ENCODE measurements at regions not wholly inside any gene's neighbourhood (a gene's known extent, or its start where the extent isn't known, plus 50 kb on each side); places are given as distances from the start of the nearest gene placed in this dataset.

GRCh38 chr1:55937840-55938375 lies 641.5 kb downstream of the PLPP3 start:
- CTCF ChIA-PET = interaction anchor here (1.5 kb wide), 2 partner anchors 12 to 71 kb away, joined by 3 to 4 read pairs; no protein-coding TSS in a partner anchor
- no peak for FAIRE-seq

GRCh38 chr1:55935236-55935635 lies 644.1 kb downstream of the PLPP3 start:
- Histone ChIP-seq H3K9me3 (no peaks in the 10 kb centered on the region), H3K4me2 (no peak overlapping the region), H3K4me3 (no peak overlapping the region), H3K4me1 (no peaks in the 10 kb centered on the region), H3K27ac (no peak overlapping the region)
- ChIA-PET CTCF (no interaction called here), POLR2A (no interaction called here)
- WGBS (ENCODE audit: missing lambda C conversion rate) = 20% methylated on average over 2 of the region's 5 CpGs
- no peak for FAIRE-seq
- ATAC-seq = no peak
- DNase-seq (ENCODE audit: low read depth in 1 of 2, low spot score in 1 of 2) = no peak
- TF ChIP-seq POLR2AphosphoS2 (conservative IDR thresholded peaks at IDR 0.05; ENCODE audit: low read length) (no peak), CHD4 (IDR thresholded peaks at IDR 0.05; ENCODE audit: borderline replicate concordance) (no peak), CHD2 (IDR thresholded peaks at IDR 0.05; ENCODE audit: low read length, partially characterized antibody) (no peak), MYC (IDR thresholded peaks at IDR 0.05; ENCODE audit: borderline replicate concordance, low read length) (no peak), PHF8 (IDR thresholded peaks at IDR 0.05; ENCODE audit: borderline replicate concordance, low read depth) (no peak), NPAS2 (CRISPR knock-in tag; IDR thresholded peaks at IDR 0.05; ENCODE audit: borderline replicate concordance) (no peak), NR3C1 (IDR thresholded peaks at IDR 0.05) (no peak), RARB (CRISPR knock-in tag; IDR thresholded peaks at IDR 0.05) (no peak), ZFP36 (IDR thresholded peaks at IDR 0.05; ENCODE audit: borderline replicate concordance, partially characterized antibody) (no peak), TP53 (CRISPR knock-in tag; IDR thresholded peaks at IDR 0.05) (no peak), KDM1A (IDR thresholded peaks at IDR 0.05; ENCODE audit: low read depth) (no peak), HEYL (CRISPR knock-in tag; IDR thresholded peaks at IDR 0.05) (no peak), CTCF (IDR thresholded peaks at IDR 0.05) (no peak), HDAC2 (IDR thresholded peaks at IDR 0.05) (no peak), RNF2 (IDR thresholded peaks at IDR 0.05; ENCODE audit: borderline replicate concordance, low read depth) (no peak), USF2 (IDR thresholded peaks at IDR 0.05) (no peak), RFX5 (IDR thresholded peaks at IDR 0.05) (no peak), TFCP2L1 (CRISPR knock-in tag; IDR thresholded peaks at IDR 0.05) (no peak)
- TF ChIP-seq, protein P1, sequence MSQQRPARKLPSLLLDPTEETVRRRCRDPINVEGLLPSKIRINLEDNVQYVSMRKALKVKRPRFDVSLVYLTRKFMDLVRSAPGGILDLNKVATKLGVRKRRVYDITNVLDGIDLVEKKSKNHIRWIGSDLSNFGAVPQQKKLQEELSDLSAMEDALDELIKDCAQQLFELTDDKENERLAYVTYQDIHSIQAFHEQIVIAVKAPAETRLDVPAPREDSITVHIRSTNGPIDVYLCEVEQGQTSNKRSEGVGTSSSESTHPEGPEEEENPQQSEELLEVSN (IDR thresholded peaks at IDR 0.05; ENCODE audit: borderline replicate concordance, low read depth) = no peak
- TF ChIP-seq, protein P2, sequence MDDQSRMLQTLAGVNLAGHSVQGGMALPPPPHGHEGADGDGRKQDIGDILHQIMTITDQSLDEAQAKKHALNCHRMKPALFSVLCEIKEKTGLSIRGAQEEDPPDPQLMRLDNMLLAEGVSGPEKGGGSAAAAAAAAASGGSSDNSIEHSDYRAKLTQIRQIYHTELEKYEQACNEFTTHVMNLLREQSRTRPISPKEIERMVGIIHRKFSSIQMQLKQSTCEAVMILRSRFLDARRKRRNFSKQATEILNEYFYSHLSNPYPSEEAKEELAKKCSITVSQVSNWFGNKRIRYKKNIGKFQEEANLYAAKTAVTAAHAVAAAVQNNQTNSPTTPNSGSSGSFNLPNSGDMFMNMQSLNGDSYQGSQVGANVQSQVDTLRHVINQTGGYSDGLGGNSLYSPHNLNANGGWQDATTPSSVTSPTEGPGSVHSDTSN (IDR thresholded peaks at IDR 0.05) = no peak

More at GRCh38 chr1:55937840-55938375, 641.5 kb downstream of the PLPP3 start:
- TF ChIP-seq HDAC2 (IDR thresholded peaks at IDR 0.05) (no peak), ZSCAN20 (CRISPR knock-in tag; IDR thresholded peaks at IDR 0.05) (no peak), TFCP2L1 (CRISPR knock-in tag; IDR thresholded peaks at IDR 0.05) (no peak)
- Histone ChIP-seq H3K4me1 (no peaks in the 10 kb centered on the region), H3K4me3 (no peak overlapping the region), H3K27ac (no peak overlapping the region), H3K9me3 (no peaks in the 10 kb centered on the region), H3K4me2 (no peak overlapping the region)
- POLR2A ChIA-PET = no interaction called here
- WGBS (ENCODE audit: missing lambda C conversion rate) = 71% methylated on average over 2 of the region's 3 CpGs
- no peak for ATAC-seq
- no peak for DNase-seq (ENCODE audit: low read depth in 1 of 2, low spot score in 1 of 2)
